Stimulated activated CD4-positive, alpha-beta T cell treated with anti-CD3 and anti-CD28 coated beads, Interleukin-15, amount 100 ng/mL, for 1 hour (primary cell): ENCODE measurements at regions not wholly inside any gene's neighbourhood (a gene's known extent, or its start where the extent isn't known, plus 50 kb on each side); places are given as distances from the start of the nearest gene placed in this dataset.
"Not testable (repeated sequence)": the region's sequence is repeated elsewhere in the genome, so short reads cannot be mapped to it uniquely, and the experiment has no call there.

Experiments
- DNase-seq, 2 donors: peaks; one replicate each; pipeline ENCODE4 v3.0.0-alpha.2; 2020; ENCODE audit warnings: low read depth in 1 of 2, low spot score in 1 of 2

GRCh38 chr6:147651-148050 is 144.6 kb upstream of the DUSP22 start:
- not testable (repeated sequence) for DNase-seq

DNA sequence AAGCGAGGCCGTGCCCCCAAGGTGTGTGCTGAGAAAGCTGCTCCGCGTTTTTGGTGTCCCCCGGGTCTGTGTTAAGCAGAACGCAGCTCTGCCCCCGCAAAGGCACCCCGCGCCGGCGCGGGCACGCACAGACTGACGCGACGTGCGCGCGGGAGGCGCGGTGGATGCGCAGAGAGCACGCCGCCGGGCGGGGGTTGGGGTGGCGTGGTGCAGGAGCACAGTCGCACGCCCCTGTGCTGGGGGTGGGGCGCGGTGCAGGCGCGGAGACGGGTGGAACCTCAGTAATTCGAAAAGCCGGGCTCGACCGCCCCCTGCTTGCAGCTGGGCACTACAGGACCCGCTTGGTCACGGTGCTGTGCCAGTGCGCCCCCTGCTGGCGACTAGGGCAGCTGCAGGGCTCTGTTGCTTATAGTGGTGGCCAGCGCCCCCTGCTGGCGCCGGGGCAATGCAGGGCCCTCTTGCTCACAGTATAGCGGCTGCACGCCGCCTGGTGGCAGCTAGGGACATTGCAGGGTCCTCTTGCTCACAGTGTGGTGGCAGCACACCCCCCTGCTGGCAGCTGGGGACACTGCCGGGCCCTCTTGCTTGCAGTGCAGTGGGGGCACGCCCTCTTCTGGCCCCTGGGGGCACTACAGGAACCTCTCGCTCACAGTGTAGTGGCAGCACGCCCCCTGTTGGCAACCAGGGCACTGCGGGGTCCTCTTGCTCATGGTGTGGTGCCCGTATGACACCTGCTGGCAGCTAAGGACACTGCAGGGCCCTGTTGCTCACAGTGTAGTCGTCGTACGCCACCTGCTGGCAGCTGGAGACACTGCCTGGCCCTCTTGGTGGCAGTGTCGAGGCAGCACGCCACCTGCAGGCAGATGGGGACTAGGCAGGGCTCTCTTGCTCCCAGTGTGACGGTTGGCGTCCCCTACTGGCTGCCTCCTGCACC is 144.0 kb upstream of the DUSP22 start:
- DNase-seq, result peak in 1 of 2 donors; percentile 58

DNA sequence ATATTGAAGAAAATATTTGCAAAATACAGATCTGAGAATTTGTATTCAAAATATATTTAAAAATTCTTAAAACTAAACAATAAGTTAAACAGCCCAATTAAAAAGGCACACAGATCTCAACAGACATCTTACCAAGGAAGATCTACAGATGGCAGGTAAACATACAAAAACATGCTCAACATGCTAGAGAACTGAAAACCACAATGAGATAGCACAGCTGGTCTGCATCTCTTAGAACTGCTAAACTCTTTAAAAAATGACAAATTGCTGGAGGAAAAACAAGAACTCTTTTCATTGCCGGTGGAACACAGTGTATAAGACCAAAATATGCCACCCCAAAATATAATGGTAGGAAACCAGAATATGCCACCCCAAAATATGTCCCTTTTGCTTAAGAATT is 142.1 kb upstream of the DUSP22 start:
- DNase-seq, result not testable (repeated sequence)

- DNase-seq, result not testable (repeated sequence)
Observed at GRCh38 chr6:152436-152835, 139.9 kb upstream of the DUSP22 start.

- DNase-seq, result not testable (repeated sequence)
Observed at GRCh38 chr6:153026-153425, 139.3 kb upstream of the DUSP22 start.

GRCh38 chr6:153867-154266 is 138.4 kb upstream of the DUSP22 start:
- not testable (repeated sequence) for DNase-seq

DNA sequence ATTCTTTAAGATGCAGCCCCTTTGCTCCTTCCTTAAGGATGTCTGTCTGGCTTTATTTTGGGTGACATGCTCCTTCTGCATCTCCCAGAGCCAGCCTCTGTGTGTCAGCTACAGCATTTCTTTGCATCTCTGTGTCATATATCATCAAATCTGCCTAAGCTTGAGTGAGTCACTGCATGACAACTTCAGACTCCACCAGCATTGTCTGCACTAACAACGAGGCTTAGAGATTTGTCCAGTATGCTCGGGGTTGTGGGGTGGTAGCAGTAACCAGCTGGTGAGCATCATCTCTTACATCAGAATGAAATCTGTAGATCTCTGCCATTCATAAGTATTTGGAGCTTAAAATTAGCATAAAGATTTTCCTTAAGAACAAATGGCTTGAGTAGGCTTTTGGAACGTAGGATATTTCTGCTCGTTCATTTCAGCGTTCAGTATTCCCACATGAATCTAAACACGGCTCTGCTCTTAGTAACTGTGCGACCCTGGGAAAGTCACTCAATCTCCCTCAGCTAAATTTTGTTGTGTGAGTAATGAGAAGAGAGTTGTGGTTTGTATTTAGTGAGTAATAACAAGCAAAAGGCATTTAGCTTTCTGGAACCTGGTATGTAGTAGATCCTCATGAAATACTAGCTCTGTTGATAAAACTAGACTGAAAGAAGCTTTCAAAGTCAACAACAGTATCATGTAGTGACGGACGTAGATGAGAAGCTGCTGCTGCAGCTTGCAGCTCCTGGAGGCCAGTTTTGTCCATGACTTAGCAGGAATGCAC is 137.8 kb upstream of the DUSP22 start:
- not testable (repeated sequence) for DNase-seq

GRCh38 chr6:156010-156409 is 136.3 kb upstream of the DUSP22 start:
- no peak for DNase-seq

GRCh38 chr6:156441-157140 is 135.7 kb upstream of the DUSP22 start:
- DNase-seq, result not testable (repeated sequence)

DNA sequence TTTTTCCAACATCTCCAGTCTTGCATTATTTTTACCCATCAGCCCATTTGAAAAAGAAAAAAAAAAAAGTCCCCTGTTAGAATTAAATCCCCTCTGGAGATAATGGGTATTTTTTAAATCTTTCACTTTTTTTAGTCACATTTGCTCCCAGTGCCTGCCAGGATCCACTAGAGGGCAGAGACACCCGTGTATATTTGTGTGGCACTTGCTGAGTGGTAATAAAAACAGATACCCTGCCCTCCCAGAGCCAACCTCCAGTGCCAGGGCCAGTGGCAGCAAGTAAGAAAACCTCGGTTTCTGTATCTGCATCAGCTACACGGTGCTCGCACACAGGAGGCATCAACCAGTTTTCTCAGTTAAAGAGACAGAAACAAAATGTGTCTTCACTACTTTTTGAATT is 135.1 kb upstream of the DUSP22 start:
- not testable (repeated sequence) for DNase-seq

GRCh38 chr6:161657-162056 is 130.6 kb upstream of the DUSP22 start:
- DNase-seq, result not testable (repeated sequence)

DNA sequence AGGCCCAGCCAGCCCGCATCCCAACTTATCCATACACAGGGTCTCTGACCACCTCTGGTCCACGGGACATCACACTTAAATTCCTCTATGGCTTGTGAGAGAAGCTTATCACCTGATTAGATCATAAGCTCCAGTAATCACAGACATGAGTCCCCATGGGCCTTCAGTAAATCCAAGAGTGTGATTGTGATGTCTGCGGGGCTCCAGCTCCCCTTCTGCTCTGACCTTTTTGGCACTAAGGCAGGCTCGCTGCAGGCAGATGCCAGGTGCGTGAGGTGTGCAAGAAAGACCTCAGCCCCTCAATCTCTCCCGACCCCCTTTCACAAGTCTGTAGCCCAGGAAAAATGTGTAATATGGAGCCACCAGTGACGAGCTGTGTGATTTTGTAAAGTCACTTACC is 127.6 kb upstream of the DUSP22 start:
- DNase-seq, result no peak

DNA sequence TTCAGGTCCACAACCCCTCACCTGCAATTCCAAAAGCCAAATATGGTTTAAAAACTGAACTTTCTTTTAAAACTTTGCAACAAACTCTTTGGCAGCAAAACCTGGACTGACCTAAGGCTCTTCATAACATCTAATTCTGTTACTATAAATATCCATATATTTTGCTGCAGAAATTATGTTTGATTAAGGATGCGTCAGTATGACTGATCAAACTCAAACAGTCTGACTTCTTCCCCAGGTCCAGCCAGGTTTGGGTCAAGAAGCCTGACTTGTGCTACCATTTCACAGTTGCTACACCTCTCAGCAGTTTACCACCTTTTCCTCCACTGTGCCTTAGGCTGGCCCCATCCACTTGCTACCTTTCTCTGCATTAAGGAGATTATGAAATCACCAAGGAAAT is 127.0 kb upstream of the DUSP22 start:
- DNase-seq, result no peak

DNA sequence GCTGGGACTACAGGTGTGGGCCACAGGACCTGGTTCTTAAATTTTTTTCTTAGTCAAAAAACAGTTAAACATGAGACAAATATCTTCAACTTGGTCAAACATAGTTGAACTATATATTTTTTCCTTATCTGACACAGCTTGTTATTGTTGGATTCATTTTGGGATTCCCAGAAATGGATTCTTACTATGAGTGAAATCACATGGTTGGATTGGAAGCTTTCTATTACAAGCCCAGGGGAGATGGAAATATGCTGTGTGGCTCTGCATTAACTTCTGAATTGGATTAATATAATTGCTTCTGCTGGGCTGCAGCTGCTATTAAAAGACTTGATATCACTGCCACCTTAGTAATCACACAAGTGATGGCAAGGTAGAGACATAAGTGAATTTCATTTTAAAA is 126.4 kb upstream of the DUSP22 start:
- no peak for DNase-seq

- DNase-seq, result no peak
Observed at GRCh38 chr6:168865-169455, 123.3 kb upstream of the DUSP22 start.

GRCh38 chr6:174036-174435 is 118.3 kb upstream of the DUSP22 start:
- DNase-seq, result no peak

- DNase-seq, result no peak
Observed at GRCh38 chr6:175680-176079, 116.6 kb upstream of the DUSP22 start.

DNA sequence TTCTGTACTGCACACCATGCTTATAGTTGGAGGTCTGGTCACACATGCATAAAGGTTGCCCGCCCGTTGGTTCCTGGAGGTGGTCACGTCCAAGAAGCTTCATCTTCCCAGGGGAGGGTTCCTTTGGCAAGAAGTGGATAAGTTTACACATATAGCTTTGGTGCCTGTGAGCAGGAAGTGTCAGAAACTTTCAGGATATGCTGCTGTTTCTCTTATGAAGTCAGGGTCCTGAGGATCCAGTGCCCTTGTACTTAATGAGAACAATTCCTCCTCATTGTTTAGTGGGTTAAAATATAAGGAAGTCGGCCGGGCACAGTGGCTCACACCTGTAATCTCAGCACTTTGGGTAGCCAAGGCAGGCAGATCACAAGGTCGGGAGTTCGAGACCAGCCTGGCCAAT is 115.5 kb upstream of the DUSP22 start:
- no peak for DNase-seq

- no peak for DNase-seq
Observed at GRCh38 chr6:178119-178518, 114.2 kb upstream of the DUSP22 start.

- not testable (repeated sequence) for DNase-seq
Observed at GRCh38 chr6:178929-179328, 113.4 kb upstream of the DUSP22 start.

DNA sequence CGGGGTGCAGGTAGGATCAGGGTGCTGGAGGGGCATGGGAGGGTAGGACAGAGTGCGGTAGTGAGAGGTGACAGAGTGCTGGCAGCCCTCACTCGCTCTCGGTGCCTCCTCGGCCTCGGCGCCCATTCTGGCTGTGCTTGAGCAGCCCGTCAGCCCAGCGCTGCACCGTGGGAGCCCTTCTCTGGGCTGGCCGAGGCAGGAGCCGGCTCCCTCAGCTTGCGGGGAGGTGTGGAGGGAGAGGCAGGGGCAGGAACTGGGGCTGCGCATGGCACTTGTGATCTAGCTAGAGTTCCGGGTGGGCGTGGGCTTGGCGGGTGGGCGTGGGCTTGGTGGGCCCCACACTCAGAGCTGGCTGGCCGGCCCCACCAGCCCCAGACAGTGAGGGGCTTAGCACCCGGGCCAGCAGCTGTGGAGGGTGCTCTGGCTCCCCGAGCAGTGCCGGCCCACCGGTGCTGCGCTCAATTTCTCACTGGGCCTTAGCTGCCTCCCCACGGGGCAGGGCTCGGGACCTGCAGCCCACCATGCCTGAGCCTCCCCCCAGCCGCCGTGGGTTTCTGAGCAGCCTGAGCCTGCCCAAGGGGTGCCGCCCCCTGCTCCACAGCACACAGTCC is 112.8 kb upstream of the DUSP22 start:
- DNase-seq, result no peak
